Amniotic epithelial cell (primary cell): ENCODE measurements at regions not wholly inside any gene's neighbourhood (a gene's known extent, or its start where the extent isn't known, plus 50 kb on each side); places are given as distances from the start of the nearest gene placed in this dataset.

ENCODE experiments used
- DNase-seq: peaks from one replicate; pipeline ENCODE4 v3.0.0-alpha.2; 2010; ENCODE audit warnings: low read depth

- peak; percentile 75 for DNase-seq
Observed at GRCh38 chr5:35363387-35363965, 133.2 kb upstream of the PRLR start.

GRCh38 chr5:35362772-35363171, 132.5 kb upstream of the PRLR start:
- DNase-seq: no peak

- no peak for DNase-seq
Observed at GRCh38 chr5:35360671-35361070, 130.4 kb upstream of the PRLR start.

GRCh38 chr5:35359859-35360258, 129.6 kb upstream of the PRLR start:
- no peak for DNase-seq

- no peak for DNase-seq
Observed at GRCh38 chr5:35357973-35358372, 127.7 kb upstream of the PRLR start.

GRCh38 chr5:35356725-35357124, 126.4 kb upstream of the PRLR start:
- DNase-seq: no peak

- DNase-seq: peak; percentile 97
Observed at GRCh38 chr5:35354751-35355150, 124.5 kb upstream of the PRLR start.

GRCh38 chr5:35345222-35345621, 114.9 kb upstream of the PRLR start:
- no peak for DNase-seq

- no peak for DNase-seq
Observed at GRCh38 chr5:35342664-35343063, 112.4 kb upstream of the PRLR start.

- DNase-seq: no peak
Observed at GRCh38 chr5:35341189-35341588, 110.9 kb upstream of the PRLR start.

GRCh38 chr5:35339616-35340100, 109.4 kb upstream of the PRLR start:
- no peak for DNase-seq

GRCh38 chr5:35339006-35339405, 108.7 kb upstream of the PRLR start:
- no peak for DNase-seq

GRCh38 chr5:35338157-35338453, 107.8 kb upstream of the PRLR start:
- no peak for DNase-seq

- DNase-seq: no peak
Observed at GRCh38 chr5:35337340-35338156, 107.3 kb upstream of the PRLR start.

- DNase-seq: no peak
Observed at GRCh38 chr5:35336230-35336629, 105.9 kb upstream of the PRLR start.

- DNase-seq: no peak
Observed at GRCh38 chr5:35335752-35336151, 105.5 kb upstream of the PRLR start.

- no peak for DNase-seq
Observed at GRCh38 chr5:35333366-35333765, 103.1 kb upstream of the PRLR start.

GRCh38 chr5:35331956-35332950, 102.0 kb upstream of the PRLR start:
- peak; percentile 80 for DNase-seq

GRCh38 chr5:35325836-35326235, 95.5 kb upstream of the PRLR start:
- no peak for DNase-seq

- DNase-seq: no peak
Observed at GRCh38 chr5:35324679-35325078, 94.4 kb upstream of the PRLR start.

GRCh38 chr5:35324201-35324600, 93.9 kb upstream of the PRLR start:
- no peak for DNase-seq

GRCh38 chr5:35320029-35320428, 89.7 kb upstream of the PRLR start:
- no peak for DNase-seq
